GM19397 (cell line): ENCODE measurements at regions not wholly inside any gene's neighbourhood (a gene's known extent, or its start where the extent isn't known, plus 50 kb on each side); places are given as distances from the start of the nearest gene placed in this dataset.
"Not testable (repeated sequence)": the region's sequence is repeated elsewhere in the genome, so short reads cannot be mapped to it uniquely, and the experiment has no call there.

Source experiments
- ATAC-seq: cut with Tn5 transposase; IDR thresholded peaks from one replicate; pipeline ENCODE4 v1.9.1; 2021; ENCODE audit warnings: mild to moderate bottlenecking, moderate library complexity; ENCODE audit not compliant: unreplicated experiment

GRCh38 chr1:228939001-228939691 is 203.9 kb downstream of the RHOU start:
- no peak for ATAC-seq

GRCh38 chr1:228939881-228940392 is 204.7 kb downstream of the RHOU start:
- no peak for ATAC-seq

GRCh38 chr1:228940526-228940925 is 205.2 kb downstream of the RHOU start:
- no peak for ATAC-seq

- no peak for ATAC-seq
Observed at GRCh38 chr1:228940926-228941325, 205.6 kb downstream of the RHOU start.

- ATAC-seq = no peak
Observed at GRCh38 chr1:228941666-228942065, 206.4 kb downstream of the RHOU start.

GRCh38 chr1:228943436-228943835 is 208.2 kb downstream of the RHOU start:
- ATAC-seq = no peak

GRCh38 chr1:228944296-228944695 is 209.0 kb downstream of the RHOU start:
- no peak for ATAC-seq

GRCh38 chr1:228944935-228945371 is 209.7 kb downstream of the RHOU start:
- no peak for ATAC-seq

- ATAC-seq = no peak
Observed at GRCh38 chr1:228945885-228946284, 210.6 kb downstream of the RHOU start.

GRCh38 chr1:228949617-228950016 is 214.3 kb downstream of the RHOU start:
- ATAC-seq = not testable (repeated sequence)

- ATAC-seq = no peak
Observed at GRCh38 chr1:228953207-228953606, 217.9 kb downstream of the RHOU start.

- not testable (repeated sequence) for ATAC-seq
Observed at GRCh38 chr1:228953808-228954207, 218.5 kb downstream of the RHOU start.

- ATAC-seq = no peak
Observed at GRCh38 chr1:228955691-228956090, 220.4 kb downstream of the RHOU start.

GRCh38 chr1:228956864-228957263 is 221.6 kb downstream of the RHOU start:
- no peak for ATAC-seq

GRCh38 chr1:228957535-228957934 is 222.3 kb downstream of the RHOU start:
- ATAC-seq = no peak

- ATAC-seq = no peak
Observed at GRCh38 chr1:228958121-228958520, 222.8 kb downstream of the RHOU start.

GRCh38 chr1:228958741-228959140 is 223.5 kb downstream of the RHOU start:
- ATAC-seq = no peak

- no peak for ATAC-seq
Observed at GRCh38 chr1:228960705-228961104, 225.4 kb downstream of the RHOU start.

GRCh38 chr1:228961511-228961910 is 226.2 kb downstream of the RHOU start:
- ATAC-seq = no peak

- no peak for ATAC-seq
Observed at GRCh38 chr1:228963795-228964177, 228.5 kb downstream of the RHOU start.

- no peak for ATAC-seq
Observed at GRCh38 chr1:228964178-228965089, 229.2 kb downstream of the RHOU start.
